Nephron (organoid): ENCODE measurements at regions not wholly inside any gene's neighbourhood (a gene's known extent, or its start where the extent isn't known, plus 50 kb on each side); places are given as distances from the start of the nearest gene placed in this dataset.

Source experiments
- H3K27ac Mint-ChIP-seq, 3 experiments: 2 replicates each; pipeline ENCODE4 v1.8.0; 2020; ENCODE audit warnings: mixed read lengths in 3 of 3, mild to moderate bottlenecking in 2 of 3, moderate library complexity in 1 of 3
- H3K27me3 Mint-ChIP-seq: 2 replicates; pipeline ENCODE4 v1.8.0; 2021; ENCODE audit warnings: low read depth, mild to moderate bottlenecking, moderate library complexity, mixed read lengths
- H3K36me3 Mint-ChIP-seq: 2 replicates; pipeline ENCODE4 v1.8.0; 2020; ENCODE audit warnings: low read depth, mixed read lengths
- H3K4me1 Mint-ChIP-seq: 2 replicates; pipeline ENCODE4 v1.8.0; 2020; ENCODE audit warnings: mixed read lengths
- H3K4me3 Mint-ChIP-seq, 3 experiments: 2 replicates each; pipeline ENCODE4 v1.8.0; 2020; ENCODE audit warnings: mild to moderate bottlenecking in 3 of 3, mixed read lengths in 3 of 3, moderate library complexity in 2 of 3
- H3K9me3 Mint-ChIP-seq: 2 replicates; pipeline ENCODE4 v1.8.0; 2020; ENCODE audit warnings: mixed read lengths
- CTCF ChIP-seq, 3 experiments: fragments of 200-600 bp; sonication (generic); IDR thresholded peaks; one replicate each; pipeline ENCODE4 v1.5.0; 2021; ENCODE audit warnings: antibody characterized with exemption in 3 of 3; ENCODE audit not compliant: unreplicated experiment in 3 of 3

GRCh38 chr7:22895140-22895827, 72.6 kb upstream of the TOMM7 start:
- TF ChIP-seq CTCF (IDR thresholded peaks at IDR 0.05; ENCODE audit: unreplicated experiment in 3 of 3), result no peak
- no peak overlapping the region for H3K27ac Mint-ChIP-seq
- H3K9me3 Mint-ChIP-seq, result peaks cover 3% of the 10 kb centered on the region
- no peaks in the 10 kb centered on the region for H3K36me3 Mint-ChIP-seq
- H3K27me3 Mint-ChIP-seq, result peaks cover 4% of the 10 kb centered on the region
- no peaks in the 10 kb centered on the region for H3K4me1 Mint-ChIP-seq
- H3K4me3 Mint-ChIP-seq, result no peak overlapping the region

- peaks cover 4% of the 10 kb centered on the region for H3K27me3 Mint-ChIP-seq
- no peaks in the 10 kb centered on the region for H3K36me3 Mint-ChIP-seq
- TF ChIP-seq CTCF (IDR thresholded peaks at IDR 0.05; ENCODE audit: unreplicated experiment in 3 of 3), result no peak
- no peaks in the 10 kb centered on the region for H3K4me1 Mint-ChIP-seq
- H3K4me3 Mint-ChIP-seq, result no peak overlapping the region
- no peak overlapping the region for H3K27ac Mint-ChIP-seq
- H3K9me3 Mint-ChIP-seq, result peaks cover 3% of the 10 kb centered on the region
Observed at GRCh38 chr7:22894546-22894945, 71.9 kb upstream of the TOMM7 start.

GRCh38 chr7:22890773-22891172, 68.1 kb upstream of the TOMM7 start:
- TF ChIP-seq CTCF (IDR thresholded peaks at IDR 0.05; ENCODE audit: unreplicated experiment in 3 of 3), result no peak
- Mint-ChIP-seq H3K27me3 (no peaks in the 10 kb centered on the region), H3K36me3 (no peaks in the 10 kb centered on the region), H3K27ac (no peak overlapping the region), H3K4me1 (peaks cover 6% of the 10 kb centered on the region), H3K4me3 (no peak overlapping the region), H3K9me3 (no peaks in the 10 kb centered on the region)

- peaks cover 7% of the 10 kb centered on the region for H3K4me1 Mint-ChIP-seq
- no peak for TF ChIP-seq CTCF (IDR thresholded peaks at IDR 0.05; ENCODE audit: unreplicated experiment in 3 of 3)
- H3K27me3 Mint-ChIP-seq, result no peaks in the 10 kb centered on the region
- no peaks in the 10 kb centered on the region for H3K36me3 Mint-ChIP-seq
- H3K9me3 Mint-ChIP-seq, result no peaks in the 10 kb centered on the region
- no peak overlapping the region for H3K27ac Mint-ChIP-seq
- H3K4me3 Mint-ChIP-seq, result no peak overlapping the region
Observed at GRCh38 chr7:22885797-22886261, 63.2 kb upstream of the TOMM7 start.

- TF ChIP-seq CTCF (IDR thresholded peaks at IDR 0.05; ENCODE audit: unreplicated experiment in 3 of 3), result no peak
- H3K9me3 Mint-ChIP-seq, result no peaks in the 10 kb centered on the region
- no peaks in the 10 kb centered on the region for H3K36me3 Mint-ChIP-seq
- H3K4me1 Mint-ChIP-seq, result peaks cover 7% of the 10 kb centered on the region
- H3K4me3 Mint-ChIP-seq, result no peak overlapping the region
- no peaks in the 10 kb centered on the region for H3K27me3 Mint-ChIP-seq
- no peak overlapping the region for H3K27ac Mint-ChIP-seq
Observed at GRCh38 chr7:22884911-22885788, 62.5 kb upstream of the TOMM7 start.
